Activated CD4-positive, alpha-beta T cell treated with anti-CD3 and anti-CD28 coated beads, Interleukin-2, Interleukin-4, amounts not matched to agents 100 ng/mL and 50 ng/mL, durations not matched to agents 16 hours and 8 hours (primary cell): ENCODE measurements at regions not wholly inside any gene's neighbourhood (a gene's known extent, or its start where the extent isn't known, plus 50 kb on each side); places are given as distances from the start of the nearest gene placed in this dataset.
"Not testable (repeated sequence)": the region's sequence is repeated elsewhere in the genome, so short reads cannot be mapped to it uniquely, and the experiment has no call there.

Experiments
- DNase-seq: peaks from one replicate; pipeline ENCODE4 v3.0.0-alpha.2; 2020; ENCODE audit warnings: low spot score

DNA sequence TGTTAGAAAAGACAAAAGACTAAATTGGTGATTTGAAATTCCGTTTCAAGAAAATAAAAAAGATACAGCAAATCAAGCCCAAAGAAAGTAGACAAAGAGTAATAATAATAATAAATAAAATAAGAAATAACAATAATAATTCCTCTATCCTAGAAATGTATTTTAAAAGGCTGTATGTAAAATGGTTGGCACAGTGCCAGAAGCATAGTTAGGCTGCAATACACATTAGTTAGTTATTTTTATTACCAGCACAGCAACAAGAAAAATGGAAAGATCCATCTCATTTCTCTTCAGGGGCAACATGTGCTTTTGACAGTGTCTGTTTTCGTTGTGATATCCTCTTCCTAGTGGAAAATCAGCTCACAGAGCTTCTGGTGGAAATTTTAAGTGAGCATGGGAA lies 174.1 kb upstream of the TMTC1 start:
- DNase-seq: no peak

DNA sequence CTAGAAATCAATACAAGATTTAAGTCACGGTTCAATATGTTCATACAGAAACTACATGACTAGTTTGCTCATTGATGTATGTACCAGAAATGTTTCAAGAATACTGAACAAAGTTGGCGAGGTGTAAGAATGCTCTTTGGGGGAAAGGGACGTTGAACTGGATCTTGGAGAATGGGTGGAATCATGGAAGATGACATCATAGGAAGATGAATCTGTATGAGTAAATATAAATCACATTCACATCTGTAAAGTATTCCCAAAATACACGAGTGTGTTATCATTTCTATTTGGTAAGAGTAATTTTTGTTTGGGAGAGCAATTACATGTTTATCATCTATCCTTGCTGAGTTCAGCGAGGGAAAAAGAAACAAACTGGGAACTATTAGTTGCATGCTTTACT lies 162.2 kb upstream of the TMTC1 start:
- no peak for DNase-seq

DNA sequence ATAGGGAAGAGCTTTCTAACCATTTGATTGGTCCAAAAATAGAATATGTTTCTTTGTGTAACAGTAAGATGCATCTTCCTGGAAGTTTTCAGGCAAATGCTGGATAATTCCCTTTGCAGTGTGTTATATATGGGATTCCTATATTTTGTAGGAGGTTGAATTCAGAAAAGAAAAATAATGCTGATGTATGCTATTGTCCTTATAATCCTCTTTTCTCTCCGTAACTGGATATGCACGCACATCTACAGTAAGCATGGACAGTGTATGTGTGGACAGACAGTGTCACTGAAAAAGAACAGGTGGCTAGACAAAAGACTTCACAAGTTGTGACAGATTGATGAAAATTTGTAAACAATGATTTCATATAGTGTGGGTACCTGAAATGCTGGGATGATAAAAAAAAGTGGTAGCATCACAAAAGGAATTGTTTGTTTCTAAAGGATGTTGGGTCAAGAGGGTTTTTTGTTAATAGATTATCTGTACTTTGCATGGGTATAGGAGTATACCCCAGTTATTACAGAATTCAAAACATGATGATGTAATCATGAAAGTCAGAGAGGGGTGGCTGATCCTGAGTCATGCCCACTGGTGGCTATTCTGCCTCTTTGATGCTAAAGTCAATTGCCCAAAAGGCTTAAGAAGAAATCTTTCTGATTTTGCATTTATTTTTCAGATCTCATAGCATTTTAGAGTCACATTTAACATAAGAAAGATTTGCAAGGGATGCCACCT lies 160.7 kb upstream of the TMTC1 start:
- DNase-seq: no peak

DNA sequence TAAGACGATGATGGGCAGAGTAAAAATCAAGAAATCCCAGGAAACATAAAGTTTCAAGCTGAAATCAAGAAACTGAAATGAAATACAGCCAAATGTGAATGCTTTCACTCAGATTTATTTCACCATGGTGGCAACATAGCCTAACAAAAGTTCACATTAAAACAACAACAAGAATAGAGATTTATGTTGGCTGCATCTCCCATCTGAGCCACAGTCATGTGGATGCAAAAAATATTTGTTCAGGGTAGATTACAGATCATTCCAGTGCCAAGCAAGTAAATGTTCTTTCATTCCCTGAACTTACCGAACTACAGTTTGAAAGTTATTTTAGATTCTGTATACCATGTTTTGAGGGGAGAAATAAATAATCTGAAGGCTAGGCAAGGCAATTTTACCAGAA lies 159.9 kb upstream of the TMTC1 start:
- no peak for DNase-seq

DNA sequence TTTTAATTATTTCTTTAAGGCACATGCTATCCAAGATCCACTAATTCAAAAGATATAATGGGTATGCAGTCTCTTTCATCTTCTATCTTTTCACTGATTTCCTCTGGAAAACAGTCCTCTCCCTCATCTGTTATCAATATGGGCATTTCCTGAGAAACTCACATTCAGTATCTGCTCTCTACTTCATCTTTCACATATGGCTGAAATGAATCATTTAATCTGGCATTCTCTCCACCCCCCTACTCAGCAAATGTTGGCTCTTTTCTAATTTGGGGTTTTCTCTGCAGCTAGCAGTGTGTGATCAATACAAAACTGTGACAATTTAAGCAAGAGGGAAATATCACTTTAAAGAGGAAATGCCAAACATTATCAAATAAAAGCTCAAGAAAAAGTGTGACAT lies 157.1 kb upstream of the TMTC1 start:
- no peak for DNase-seq

DNA sequence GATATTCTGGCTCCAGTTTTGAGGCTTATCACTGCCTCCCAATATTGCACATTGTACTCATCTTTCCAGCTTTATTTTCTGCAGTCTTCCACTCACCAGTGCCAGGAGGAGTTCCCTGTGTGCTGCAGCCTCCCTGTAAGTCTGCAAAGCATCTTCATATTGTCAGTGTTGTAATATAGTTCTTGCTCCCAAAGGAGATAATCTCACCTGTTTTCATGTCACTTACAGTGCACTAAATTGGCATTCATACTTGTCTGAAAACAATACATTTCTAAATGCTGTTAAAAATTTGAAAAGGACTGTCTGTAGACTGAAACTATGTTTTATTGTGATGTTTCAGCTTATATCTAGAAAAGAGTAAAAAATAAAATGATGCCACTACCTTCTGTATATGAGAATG lies 146.8 kb upstream of the TMTC1 start:
- DNase-seq: no peak

DNA sequence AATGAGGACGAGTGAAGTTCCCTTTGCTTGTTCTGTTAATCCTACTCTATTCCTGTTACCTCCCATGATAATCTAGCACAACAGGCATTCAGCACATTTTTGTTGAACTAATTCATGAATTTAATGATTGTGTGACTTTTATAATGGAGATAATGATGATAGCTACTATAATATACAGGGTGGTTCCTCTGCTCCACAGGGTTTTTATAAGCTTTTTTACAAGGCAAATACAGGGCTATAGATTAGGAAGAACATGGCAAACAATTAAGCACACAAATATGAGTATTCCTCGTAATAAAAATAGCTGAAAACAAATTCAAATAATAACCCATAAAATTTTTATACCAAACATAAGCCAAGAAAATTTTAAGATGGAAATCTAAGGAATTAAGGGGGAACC lies 145.6 kb upstream of the TMTC1 start:
- DNase-seq: no peak

DNA sequence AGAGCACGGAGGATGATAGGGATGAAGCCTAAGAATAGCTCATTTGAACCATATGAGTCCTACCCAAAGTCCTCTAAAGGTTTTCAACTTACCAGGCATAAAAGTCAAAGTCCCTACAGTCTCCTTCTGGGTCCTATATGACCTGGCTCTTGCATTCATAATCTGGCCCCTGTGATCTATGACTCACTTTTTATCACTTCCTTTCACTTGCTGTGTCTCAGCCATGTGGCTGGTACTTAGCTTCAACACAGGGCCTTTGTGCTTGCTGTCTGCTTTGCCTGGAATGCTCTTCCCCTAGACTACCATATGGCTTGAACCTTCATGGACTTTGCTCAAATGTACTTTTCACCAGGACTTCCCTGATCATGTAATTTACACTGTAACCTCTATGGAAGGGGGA lies 137.6 kb upstream of the TMTC1 start:
- no peak for DNase-seq

DNA sequence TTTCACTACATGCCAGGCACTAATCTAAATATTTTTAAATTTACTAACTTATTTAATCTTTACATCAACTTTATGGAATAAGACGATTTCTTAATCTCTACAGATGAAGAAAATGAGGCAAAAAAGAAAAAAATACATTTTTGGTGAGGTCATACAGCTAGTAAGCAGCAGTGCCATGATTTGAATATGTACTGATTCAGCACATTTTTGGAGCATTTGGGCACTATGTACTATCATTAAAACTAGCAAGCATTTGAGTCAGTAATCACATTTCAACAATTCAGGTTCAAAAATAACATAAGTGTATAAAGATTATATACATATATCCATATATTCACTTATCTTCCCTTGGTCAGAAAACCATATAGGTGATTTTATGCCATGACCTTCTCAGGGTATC lies 124.4 kb upstream of the TMTC1 start:
- no peak for DNase-seq

DNA sequence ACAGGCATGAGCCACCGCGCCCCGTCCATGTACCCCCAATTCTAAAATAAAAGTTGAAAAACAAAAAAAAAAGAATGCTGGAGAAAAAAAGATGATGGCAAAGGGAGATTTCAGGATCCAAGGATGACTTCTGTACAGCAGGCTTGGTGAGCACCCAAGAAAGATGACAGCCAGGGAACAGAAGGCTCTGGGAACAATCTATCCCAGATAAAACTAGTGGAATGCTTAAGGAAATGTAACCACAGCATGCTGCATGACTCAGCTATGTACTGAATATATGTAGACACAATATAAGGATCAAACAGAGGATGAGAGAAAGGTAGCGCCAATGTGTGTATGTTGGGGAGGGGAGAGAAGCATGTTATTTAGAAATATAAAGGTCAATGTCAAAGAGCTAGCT lies 123.7 kb upstream of the TMTC1 start:
- DNase-seq: no peak

DNA sequence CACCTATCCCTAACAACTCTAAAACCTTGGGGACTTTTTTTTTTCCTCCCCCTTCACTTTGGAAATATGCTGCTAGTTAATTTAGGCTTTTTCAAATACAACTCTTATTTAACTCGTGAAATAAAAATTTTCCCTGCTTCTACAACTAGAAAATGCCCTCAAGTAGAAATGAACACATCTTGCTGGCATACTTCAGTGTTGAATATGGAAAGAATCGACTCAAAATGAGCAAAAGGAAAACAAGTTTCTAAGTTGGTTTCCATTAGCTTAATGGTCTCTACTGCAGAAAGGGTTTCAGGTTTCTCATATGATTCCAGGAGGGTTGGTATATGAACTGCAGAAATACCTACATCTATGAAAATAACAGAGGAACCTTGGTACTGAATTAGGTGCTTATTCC lies 118.3 kb upstream of the TMTC1 start:
- DNase-seq: no peak

DNA sequence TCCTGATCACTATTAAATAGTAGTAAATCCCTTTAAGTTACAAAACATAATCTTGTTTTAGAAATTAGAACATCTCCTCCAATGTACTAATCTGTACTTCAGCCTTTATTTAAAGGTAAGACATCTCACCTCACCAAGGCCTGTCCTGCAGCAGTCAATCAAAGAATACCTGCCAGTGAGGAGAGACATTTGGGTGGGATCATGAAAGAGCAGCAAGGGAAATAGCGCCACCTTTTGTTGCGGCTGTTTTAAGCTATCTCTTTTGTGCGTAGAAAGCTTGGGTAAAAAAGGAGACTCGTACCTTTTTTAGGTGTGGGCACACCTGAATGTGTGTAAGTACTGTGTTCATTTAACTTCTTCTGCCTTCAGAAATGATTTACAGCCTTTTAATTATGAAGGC lies 117.8 kb upstream of the TMTC1 start:
- no peak for DNase-seq

DNA sequence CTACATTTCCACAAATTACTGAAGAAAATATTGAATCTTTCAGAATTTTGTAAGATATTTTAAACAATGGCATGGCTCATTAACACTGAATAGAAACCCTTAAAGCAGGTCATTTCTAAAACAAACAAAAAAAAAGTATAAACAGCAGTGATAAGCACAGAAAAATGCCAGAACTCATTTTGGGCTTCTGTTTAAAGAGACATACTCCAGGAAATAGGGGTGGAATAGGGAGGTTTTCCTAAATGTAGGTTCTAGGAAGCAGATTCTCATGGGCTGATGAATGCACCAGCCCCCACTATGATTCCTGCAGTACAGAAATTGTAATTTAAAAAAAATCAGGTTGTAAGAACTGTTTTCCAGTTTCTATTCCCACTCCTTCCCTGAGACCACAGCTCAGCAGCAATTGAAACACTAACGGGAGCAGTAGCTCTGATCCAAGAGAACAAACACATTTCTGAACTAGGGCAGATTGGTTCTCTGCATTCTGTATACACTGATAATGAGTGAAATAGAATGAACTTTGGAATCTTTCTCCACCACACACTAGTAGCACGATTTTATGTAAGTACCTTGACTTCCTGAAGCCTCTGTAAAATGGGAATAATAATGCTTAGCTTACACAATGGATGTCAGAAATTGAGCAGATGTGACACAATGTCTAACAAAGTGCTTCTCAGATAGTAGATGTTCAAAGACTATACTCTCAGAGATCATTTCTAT lies 115.6 kb upstream of the TMTC1 start:
- DNase-seq: no peak

DNA sequence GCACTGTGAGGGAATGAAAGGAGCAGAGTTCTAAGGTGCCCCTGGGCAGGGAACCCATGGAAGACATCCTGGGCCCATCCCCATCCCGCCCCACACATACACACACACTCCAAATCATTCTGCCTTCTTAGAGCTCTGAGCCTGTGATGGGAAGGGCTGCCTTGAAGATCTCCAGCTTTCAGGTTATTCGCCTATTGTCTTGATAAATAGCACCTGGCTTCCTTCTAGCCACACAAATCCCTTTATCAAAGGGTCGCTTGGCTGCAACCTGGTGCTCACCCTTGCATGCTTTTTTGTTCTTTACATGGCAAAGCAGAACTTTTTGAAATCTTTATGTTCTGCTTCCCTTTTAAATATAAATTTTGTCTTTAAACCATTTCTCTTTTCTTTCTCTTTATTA lies 112.2 kb upstream of the TMTC1 start:
- DNase-seq: no peak

DNA sequence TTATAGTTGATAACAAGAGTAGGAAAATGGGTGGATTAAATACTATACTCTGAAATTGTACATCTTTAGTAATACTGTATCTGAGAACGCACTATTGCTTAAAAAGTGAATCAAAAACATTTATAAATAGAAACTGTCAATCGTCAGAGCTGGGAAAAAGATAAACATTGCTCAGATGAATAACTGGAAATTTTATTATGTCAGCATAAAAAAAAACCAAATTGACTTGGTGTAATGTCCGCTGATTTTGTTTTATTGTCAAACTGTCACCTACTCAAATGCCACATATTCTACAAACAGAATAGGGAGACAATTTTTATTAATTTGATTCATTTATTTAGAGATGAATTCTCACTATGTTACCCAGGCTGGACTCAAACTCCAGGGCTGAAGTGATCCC lies 109.3 kb upstream of the TMTC1 start:
- no peak for DNase-seq

DNA sequence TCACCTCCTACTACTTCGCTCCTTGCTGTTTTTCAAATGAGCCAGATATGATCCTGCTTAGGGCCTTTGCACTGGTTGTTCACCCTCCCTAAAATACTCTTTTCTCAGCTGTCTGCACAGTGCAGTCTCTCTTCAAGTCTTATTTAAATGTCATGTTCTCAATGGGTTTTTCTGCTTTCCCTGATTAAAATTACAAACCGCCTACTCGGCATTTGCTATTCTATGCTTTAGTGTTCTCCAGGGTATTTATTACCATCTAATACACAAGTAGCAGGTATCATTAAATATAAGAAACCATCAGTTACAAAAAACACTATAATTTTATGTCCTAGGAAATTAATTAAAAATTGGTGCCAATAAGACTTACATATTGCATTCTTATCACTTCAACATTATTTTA lies 108.0 kb upstream of the TMTC1 start:
- no peak for DNase-seq

DNA sequence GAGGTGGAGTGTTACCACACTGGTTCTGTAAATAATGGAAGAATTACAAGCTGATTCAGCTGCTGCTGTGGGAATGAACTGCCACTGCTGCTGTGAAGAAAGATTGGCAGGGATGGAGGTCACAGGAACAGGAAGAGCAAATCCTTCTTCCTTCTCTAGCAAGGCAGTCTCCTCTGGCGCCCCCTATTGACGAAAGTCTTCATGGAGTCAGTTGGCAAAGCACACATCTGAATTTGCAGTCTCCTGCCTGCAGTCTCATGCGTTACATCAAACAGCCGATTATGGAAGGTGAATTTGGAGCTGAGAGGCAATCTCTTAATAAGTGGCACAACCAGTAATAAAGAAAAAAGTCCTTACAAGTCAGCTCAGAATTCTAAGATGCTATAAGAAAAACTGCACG lies 106.0 kb upstream of the TMTC1 start:
- DNase-seq: peak; percentile 6

DNA sequence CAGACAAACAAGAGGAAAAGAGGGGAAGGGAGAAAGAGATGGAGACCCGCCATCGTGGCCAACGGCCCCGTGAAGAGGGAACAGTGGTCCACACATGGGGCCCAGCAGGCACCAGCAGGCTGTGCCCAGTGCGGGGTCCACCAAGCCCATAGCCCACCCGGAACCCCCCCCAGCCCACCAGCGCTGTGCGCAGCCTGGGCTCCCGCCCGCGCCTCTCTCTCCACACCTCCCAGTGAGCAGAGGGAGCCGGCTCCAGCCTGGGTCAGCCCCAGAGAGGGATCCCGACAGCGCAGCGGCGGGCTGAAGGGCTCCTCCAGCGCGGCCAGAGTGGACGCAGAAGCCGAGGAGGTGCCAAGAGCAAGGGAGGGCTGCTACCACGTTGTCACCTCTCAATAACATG lies 105.0 kb upstream of the TMTC1 start:
- DNase-seq: no peak

DNA sequence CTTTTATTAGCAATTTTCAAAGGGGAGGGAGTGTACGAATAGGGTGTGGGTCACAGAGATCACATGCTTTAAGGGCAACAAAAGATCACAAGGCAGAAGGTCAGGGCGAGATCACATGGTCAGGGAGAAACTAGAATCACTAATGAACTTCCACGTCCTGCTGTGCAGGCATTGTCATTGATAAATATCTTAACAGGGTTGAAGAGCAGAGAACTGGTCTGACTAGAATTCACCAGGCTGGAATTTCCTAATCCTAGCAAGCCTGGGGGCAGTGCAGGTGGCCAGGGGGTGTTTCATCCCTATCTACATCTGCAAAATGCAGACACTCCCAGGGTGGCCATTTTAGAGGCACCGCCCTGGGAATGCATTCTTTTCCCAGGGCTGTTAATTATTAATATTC lies 101.2 kb upstream of the TMTC1 start:
- not testable (repeated sequence) for DNase-seq

DNA sequence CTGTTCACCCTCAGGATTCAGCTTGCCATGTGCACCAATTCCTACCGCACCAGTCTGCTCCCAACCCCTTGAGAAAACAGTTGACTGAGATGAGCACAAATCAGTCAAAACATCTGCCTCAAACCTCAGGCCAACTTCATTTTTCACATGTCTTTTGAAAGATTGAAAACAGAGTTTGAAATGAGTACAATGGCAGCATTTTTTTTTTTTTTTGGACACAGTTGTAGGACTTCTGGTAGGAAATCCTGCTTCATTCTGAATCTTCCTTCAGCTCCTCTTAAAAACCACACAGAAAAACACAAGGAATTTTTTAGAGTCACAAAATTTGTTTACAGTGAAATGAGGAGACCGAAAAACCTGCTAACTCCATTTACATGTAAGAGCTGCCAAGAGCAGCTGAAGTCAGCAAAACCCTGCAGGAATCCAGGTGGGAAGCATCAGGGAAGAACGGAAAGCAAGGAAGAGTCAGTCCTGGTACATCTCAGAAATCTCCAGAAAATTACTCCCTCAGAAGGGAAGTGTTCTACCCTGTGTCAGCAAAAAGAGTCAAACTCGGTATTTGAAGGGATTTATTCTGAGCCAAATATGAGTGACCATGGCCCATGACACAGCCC lies 100.3 kb upstream of the TMTC1 start:
- DNase-seq: no peak

DNA sequence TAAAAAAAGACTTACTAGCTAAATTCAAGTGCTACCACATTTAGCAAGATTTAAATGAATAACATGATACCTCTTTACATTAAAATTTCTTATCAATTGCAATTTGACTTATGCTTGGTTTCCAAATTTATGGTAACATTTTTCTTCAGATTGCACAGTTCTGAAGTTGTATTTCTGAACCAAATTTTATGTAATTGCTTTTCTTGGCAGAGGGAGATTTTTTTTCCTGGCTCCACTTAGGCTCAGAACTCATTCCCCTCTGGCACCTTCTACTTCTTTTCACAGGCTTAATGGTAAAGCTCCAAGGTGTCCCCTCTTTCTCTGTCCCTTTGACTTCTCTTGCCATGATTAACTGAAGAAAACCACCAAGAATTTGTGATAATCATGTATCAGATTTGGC lies 99.8 kb upstream of the TMTC1 start:
- DNase-seq: no peak

DNA sequence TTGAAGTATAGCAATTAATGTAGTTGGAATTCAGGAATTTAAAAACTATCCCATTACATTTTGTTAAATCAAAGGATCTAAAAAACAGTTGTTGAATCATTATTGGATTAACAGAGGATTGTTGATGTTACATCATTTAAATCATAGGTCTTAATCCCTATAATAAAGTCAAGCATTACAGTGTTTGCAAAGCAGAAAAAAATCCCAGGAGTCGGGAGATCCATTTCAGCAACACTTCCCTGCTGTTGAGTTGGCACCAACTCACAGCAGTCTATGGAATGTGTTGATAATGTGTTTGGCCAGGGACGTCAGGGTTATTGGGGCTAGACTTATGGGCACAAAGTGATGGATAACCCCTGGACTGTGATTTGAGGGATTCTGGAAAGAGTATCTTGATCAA lies 99.1 kb upstream of the TMTC1 start:
- DNase-seq: no peak

DNA sequence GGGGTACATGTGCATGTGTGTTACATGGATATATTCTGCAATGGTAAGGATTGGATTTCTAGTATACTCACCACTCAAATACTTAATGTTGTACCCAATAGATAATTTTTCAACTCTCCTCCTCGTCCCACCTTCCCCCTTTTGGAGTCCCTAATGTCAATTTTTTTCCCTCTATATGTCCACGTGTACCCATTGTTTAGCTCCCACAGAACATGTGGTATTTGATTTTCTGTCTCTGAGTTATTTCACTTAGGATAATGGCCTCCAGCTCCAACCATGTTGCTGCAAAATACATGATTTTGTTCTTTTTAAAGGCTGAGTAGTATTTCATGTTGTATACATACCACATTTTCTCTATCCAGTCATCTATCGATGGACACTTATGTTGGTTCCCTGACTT lies 97.2 kb upstream of the TMTC1 start:
- DNase-seq: no peak
